ENCODE measurements at regions not wholly inside any gene's neighbourhood (a gene's known extent, or its start where the extent isn't known, plus 50 kb on each side); places are given as distances from the start of the nearest gene placed in this dataset.

GRCh38 chr2:128637481-128638155, 318.9 kb upstream of the HS6ST1 start:
- no peak for TF ChIP-seq CTCF (IDR thresholded peaks at IDR 0.05; ENCODE audit: low read depth, low read length, poor library complexity, severe bottlenecking)
- TF ChIP-seq EZH2phosphoT487 (IDR thresholded peaks at IDR 0.05; ENCODE audit: borderline replicate concordance, low read length) = no peak

Measured in DOHH2 (cell line).